HG02759 (cell line): ENCODE measurements at regions not wholly inside any gene's neighbourhood (a gene's known extent, or its start where the extent isn't known, plus 50 kb on each side); places are given as distances from the start of the nearest gene placed in this dataset.

Experiments used
- ATAC-seq: cut with Tn5 transposase; IDR thresholded peaks from one replicate; pipeline ENCODE4 v1.9.1; 2021; ENCODE audit warnings: mild to moderate bottlenecking, moderate library complexity; ENCODE audit not compliant: unreplicated experiment

DNA sequence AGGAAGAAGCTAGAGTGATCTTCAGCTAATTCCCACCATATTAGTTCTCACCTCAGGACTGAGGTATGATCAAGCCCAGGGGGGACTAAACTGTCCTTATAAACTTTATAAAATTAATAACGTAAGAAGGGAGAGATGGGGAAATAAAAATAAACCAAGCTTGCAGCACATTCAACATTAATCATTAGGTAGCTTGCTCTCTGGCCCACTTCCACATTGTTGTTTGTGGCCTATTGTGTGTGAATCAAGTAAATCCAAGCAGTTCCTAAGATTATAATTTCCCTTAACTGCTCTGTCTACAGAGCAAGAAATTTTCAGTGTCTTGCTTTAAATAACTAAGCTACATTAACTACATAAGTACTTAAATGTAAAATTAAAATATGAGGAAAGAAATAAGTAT is 131.3 kb upstream of the ABCA1 start:
- no peak for ATAC-seq

DNA sequence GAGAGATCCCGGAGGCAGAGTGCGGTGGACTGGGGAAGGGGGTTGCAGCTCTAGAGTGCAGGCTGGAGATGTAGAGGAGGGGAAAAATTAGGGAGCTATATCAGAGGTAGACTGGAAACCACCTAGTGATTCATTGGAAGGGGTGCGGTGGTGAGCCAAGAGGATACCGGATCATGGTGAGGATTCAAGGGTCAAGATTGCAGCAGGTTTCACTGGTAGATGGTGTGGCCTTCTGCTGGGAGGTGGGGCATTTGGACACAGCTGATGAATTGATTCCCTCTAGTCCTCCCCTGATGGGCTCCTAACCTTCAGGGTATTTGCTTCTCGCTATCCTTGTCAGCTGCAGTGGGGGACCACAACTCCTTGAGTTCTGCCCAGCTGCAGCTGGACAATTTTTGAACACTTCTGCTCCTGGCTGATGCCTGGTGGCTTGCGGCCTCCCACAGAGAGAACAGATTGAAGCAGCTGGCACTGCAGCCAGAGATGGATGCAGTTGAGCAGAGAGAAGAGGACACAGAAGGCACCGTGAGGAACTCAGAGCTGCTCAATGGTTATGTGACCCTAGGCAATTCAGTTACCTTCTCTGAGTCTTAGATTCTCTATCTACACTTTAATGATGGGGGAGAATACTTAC is 134.4 kb upstream of the ABCA1 start:
- ATAC-seq, result no peak

DNA sequence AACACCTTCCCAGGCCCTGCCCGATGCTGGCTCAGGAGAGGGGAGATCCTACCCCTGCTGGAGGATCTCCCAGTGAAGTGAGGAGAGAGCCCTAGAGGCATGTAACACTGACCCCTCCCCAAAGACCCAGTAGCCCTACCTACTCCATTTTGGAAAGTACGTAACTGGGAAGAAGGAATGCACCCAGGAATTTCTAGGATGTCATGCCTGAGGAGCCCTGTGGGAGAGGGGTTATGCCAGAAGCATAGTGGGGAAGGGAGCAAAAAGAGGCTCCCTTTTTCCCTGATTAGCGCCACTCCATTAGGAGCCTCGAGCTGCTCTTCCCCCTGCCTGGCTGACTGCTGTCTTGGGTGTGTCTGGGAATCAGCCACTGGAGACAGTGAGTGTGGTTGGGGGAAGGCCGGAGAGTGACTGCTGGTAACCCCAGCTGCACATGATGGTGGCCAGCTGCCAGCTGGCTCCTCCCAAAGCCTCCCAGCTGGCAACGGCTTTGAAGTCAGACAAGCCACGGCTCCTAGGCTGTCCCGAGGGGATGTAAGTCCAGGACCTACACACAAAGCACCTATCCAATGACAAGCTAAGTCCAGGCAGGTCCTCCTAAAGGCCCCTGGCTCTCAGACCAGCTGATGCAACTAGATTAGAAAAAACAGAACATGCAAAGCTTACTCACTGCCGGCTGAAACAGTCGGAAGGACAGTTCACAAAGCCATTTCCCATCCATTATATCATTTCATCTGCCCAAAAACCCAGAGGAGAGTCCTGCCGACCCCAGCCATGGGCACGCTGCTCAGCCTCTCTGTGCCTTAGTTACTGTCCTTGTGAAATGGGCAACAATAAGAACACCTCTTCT is 136.5 kb upstream of the ABCA1 start:
- no peak for ATAC-seq

DNA sequence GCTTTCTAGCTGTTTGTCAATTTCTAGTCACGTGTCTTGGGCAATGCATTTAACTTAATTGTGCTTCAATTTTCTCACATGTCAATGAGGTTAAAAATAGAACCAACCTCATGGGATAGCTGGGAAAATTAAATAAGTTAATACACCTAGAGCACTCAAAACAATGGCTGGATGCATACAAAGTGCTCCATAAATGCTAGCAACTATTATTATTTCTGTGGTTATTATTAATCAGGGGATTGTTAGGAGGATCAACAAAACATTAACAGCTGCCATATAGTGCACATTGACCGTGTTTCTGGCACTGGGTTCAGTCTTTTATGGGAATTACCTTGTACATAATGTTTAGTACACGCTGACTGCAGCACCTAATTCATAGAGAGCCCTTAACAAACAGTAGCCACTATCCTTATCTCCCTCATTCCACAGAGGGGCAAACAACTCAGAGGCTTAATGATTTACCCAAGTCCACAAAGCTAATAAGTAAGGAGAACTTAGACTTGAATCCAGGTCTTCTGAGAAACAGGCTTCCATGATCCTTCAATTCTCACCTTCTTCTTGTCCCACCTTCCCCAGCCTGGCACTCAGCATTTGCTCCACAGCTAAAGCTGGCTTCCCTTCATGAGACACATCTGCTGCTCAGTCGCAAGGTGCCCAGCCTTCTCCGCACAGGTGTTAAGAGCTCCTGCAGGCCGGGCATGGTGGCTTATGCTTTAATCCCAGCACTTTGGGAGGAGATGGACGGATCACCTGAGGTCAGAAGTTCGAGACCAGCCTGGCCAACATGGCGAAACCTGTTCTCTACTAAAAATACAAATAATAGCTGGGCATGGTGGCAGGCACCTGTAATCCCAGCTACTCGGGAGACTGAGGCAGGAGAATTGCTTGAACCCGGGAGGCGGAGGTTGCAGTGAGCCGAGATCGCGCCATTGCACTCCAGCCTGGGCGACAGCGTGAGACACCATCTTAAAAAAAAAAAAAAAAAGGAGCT is 137.4 kb upstream of the ABCA1 start:
- no peak for ATAC-seq

DNA sequence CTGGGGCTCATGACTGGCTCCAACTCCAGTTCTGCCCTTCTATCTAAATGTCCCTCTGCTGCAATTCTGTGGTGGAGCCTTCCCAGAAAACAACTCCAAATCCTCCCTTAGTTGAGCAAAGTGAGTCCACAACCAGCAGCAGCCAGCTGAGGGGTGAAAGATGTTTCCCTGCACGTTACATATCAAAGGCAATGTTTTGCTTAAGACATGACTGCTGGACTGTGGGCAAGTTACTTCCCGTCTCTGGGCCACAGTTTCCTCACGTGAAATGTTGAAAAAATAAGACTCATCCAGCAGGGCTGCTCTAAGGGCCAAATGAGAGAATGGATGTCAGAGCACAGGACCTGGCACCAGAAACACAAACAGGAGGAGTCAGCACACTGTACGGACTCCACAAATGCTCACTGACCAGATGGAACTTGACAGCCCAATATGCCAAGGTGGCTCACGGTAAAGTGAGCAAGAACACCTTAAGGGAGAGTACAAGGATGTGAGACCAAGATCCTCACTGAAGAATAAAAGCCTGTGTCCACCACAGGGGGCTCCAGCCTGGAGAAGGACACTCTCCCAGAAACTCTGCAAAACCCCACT is 138.4 kb upstream of the ABCA1 start:
- ATAC-seq, result no peak

DNA sequence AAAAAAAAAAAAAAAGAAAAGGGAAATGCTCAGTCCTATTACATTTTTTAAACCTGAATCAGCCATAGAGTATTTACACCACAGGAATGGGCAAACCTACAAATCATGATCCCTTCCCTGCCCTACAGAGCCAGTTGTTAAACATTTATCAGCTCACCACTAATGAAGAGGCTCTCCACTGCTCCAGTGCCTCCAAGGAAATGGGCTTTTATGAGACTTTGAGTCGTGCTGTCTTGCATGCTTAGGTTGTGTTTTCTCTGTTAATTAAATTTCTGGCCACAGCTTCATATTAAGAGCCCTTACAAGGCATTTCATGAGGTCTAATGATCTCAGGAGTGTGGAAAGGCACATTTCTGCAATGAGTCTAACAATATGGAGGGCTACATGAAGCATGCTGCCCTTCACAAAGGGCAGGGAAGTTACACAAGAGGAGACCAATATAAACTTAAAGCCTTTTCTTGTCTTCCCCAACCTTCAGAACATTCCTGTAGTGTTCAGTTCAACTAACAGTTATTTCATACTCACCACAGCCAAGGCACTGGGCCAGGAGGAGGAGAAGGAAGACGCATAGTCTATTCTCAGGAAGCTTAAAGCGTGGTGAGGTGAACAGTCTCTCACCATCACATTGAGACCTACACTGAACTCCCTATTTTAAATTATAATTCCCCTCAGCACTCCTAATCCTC is 140.1 kb upstream of the ABCA1 start:
- ATAC-seq, result no peak

DNA sequence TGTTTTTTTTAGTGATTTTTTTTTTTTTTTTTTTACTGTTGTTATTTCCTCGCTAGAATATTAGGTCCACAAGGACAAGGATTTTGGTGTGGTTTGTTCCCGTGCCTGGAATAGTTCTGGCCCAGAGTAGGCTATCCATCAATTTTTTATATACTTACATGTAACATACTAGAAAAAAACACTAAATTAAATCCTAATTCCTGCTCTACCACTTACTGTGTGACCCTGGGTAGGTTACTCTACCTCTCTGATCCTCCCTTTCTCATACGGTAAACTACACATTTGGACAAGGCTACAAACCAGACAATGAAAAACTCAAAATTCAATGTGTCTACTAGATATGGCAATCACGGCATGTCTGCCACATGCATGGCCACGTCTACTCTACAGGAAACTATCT is 141.3 kb upstream of the ABCA1 start:
- ATAC-seq, result no peak

DNA sequence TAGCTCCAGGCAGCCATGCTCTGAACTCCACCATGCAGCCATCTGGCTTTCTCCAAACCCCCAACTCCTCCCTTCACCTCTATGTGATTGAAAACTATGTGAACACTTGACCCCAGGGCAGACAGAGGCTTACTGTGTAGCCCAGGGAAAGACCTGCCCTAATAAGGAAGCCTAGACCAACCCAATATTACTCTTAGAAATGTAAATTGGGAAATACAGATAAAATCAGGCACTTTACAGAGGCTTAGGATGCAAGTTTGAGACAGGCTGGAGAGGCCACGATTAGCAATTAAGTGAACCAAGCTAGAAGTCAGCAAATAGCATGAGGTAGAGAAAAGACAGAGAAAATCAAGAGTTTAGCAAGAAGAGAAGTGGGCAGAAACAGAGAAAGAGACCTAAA is 141.7 kb upstream of the ABCA1 start:
- ATAC-seq, result no peak

DNA sequence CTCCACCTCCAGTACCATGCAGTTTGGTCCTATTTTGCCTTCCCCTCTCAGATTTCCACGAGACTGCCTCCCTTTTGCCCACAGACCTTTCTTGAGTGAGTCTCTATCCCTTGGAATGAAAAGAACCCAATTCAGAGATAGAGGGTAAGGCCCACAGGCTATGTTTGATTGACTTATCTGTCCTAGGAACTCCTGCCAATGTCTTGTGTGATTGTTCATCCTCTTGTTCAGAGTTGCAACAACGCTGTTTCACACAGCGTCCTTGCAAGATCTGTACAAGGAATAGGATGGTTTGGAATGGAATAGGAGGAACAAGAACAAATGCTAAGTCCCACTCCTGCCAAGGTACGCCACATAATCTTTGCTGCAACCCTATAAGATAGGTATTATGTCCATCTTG is 142.2 kb upstream of the ABCA1 start:
- ATAC-seq, result no peak

DNA sequence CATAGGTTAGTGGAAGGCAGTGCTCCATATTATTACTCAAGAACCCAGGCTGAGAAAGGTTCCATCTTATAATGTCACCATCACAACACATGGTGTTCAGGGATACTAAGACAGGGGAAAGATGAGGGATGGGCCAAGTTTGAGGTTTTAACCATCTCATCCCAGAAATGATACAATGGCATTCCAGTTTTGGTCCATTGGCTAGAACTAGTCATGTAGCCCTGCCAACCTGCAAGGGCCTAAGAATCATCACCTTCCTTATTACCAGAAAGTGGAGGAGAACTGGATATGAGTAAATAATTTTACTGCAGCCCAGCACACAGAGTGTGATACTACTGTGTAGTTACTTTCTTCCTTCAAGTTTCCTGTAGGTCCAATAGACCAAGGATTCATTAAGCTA is 144.5 kb upstream of the ABCA1 start:
- ATAC-seq, result no peak

DNA sequence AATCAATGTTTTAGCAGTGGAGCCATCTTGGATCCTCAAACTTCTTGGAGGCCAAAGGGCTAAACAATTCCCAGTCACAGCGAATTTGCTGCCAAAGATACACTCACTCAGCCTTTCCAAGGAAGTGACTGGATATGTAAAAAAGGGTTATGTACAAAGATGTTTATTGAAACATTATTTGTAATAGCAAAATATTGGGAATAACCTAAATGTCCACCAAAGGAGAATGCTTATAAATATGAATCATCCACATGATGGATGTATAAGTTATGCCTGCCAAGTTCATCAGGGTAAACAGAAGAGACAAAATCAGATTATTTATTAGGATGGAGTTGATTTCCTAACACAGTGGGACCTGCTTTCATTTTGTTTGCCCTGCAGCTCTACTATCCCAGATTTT is 145.2 kb upstream of the ABCA1 start:
- no peak for ATAC-seq

DNA sequence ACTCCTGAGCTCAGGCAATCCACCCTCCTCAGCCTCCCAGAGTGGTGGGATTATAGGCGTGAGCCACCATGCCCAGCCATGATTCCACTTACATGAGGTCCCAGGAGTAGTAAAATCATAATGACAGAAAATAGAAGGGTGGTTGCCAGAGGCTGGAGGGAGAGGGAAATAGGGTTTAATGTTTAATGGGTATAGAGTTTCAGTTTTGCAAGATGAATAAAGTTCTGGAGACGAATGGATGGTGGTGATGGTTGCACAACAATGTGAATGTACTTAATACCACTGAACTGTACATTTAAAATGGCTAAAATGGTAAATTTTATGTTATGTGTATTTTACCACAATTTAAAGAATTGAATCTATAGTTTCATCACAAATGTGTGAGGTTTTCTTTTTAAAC is 146.5 kb upstream of the ABCA1 start:
- no peak for ATAC-seq

DNA sequence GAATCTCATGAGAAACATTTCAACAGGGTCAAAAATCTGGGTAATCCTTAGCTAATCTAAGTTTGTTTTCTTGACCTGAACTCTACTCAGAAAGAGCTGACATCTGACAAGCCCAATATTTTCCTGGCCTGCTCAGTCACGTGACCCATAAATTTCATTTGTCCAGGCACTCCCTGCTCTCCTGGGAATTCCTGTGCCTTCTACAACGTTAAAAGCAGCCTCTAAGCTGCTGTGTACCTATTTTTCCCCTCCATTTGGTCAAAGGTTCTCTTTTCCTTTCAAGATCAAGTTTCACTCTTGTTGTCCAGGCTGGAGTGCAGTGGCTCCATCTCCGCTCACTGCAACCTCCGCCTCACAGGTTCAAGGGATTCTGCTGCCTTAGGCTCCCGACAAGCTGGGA is 148.8 kb upstream of the ABCA1 start:
- no peak for ATAC-seq

DNA sequence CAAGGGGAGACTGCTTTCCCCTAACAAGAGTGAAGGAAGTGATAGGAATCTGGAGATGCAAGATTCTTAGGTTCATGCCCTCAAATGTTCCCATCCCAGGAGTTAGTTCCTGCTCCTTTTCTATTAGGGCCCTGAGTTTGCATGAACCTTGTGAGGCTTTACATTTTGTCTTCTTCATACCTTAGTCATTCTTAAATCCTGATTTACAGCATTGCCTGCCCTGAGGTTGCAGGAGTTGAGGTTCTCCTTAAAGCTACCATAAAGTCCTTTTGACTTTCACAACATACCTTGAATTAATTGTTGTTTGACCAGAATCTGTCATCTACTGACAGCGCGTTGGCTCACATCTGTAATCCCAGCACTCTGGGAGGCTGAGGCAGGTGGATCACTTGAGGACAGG is 151.5 kb upstream of the ABCA1 start:
- ATAC-seq, result no peak

DNA sequence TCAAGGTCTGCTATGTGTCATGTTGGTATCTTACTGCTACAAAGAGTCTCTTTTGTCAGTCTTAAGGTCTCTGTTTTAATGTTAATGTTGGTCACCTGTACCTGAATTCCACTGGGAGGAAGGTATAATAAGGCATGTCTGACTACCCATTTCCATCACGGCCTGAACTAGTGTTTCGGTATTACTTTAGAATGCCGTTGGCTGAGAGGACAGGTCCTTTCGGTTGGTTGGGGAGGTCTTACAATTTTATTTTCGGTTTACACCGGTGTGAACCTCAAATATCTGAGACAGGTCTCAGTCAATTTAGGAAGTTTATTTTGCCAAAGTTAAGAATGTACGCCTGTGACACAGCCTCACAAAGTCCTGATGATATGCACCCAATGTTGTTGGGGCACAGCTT is 154.9 kb upstream of the ABCA1 start:
- ATAC-seq, result no peak

DNA sequence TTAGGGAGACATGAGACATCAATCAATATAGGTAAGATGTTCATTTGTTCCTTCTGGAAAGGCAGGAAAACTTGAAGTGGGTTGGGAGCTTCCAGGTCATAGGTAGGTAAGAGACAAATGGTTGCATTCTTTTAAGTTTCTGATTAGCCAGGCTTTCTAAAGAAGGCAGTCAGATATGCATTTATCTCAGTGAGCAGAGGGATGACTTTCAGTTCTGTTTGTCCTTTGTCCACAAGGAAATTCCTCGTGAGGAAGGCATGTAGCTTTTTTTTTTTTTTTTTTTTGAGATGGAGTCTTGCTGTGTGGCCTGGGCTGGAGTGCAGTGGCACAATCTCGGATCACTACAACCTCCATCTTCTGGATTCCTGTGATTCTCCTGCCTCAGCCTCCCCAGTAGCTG is 155.3 kb upstream of the ABCA1 start:
- no peak for ATAC-seq

DNA sequence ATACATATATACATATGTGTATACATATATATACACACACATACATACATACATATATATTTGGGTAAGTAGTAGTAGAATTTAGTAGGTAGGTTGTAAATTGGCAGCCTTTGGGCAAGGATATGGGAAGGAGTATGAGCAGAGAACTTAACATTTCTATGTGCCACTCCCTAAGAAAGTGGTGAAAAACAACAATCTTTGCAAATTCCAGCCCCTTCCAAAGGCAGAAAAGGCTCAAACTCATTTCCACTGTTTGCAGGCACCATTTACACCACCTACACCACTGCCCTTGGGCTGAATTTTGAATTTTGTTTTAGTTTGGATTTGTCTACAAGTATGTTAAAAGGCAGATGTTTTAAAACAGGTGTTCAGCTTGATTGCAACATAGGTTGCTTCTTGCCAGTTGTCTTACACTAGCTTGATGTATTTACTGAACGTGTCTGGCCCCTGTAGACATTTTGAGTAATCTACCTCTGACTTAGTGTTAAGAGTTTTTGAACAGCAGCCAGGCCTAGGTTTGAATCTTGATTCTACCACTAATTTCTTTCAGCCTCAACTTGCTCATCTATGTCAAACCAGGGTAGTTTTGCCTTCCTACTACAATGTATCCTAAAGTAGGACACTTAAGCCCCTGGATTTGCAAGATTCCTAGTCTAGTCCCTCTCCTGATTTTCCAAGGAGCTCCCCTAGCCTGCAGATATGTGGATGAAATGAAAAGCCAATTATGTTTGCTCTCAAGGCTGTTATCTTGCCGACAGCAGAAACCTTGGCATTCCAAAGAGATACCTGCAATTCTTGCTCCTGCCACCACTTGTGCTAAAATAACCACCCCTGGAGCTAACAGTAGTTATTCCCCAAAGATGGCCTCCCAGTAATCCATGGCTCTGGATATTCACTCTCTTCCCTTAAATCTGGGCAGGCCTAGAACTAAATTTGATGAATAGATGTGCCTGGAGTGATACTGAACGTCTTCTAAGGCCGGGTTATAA is 156.2 kb upstream of the SLC44A1 start:
- no peak for ATAC-seq

DNA sequence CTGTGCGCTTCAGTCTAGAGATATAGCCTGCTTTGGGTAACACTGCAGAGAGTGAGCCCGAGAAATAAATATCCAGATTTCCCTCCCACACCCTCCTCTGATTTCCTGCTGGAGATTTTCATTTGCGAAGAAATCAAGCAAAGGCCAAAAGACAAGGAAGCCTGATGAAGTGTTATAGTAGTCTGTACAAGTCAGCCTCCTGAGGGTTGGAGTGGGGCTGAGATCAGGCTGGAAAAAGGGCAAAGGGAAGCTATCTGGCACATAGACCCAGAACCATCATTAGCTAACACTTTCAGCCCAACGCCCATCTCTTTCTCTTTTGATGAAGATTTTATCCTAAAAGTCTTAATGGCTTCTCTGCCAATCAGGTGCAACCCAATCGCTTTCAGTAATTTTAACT is 154.6 kb upstream of the SLC44A1 start:
- ATAC-seq, result no peak

DNA sequence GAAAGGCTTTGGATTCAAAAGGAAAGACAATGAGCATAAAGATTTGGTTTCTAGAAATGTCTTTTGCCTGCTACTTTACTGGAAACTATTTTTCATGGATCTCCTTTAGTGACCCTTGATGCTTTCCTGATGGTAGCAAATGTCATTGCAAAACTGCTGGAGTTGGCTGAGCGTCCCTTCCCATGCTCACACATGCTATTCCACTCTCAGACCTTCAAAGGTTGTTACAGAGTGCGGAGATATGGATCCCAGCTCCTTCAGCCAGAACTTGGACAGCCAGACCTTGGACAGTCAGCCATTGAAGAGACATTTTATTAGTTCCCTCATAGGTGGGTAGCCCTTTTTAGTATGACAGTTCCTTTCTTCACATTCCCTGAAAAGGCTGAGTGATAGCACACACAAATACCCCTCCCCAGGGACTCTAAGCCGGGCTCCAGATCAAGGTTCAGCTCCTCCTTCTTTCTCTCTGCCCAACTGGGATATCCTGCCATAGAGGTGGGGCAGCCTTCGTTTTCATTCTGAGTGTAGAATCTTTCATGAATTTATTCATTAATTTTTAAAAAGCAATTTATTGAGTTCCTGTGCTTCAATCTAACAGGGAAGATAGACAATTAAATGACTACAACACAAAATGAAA is 153.3 kb upstream of the SLC44A1 start:
- ATAC-seq, result no peak
